ENCODE measurements at regions not wholly inside any gene's neighbourhood (a gene's known extent, or its start where the extent isn't known, plus 50 kb on each side); places are given as distances from the start of the nearest gene placed in this dataset.

GRCh38 chr2:35538796-35539195 lies 816.8 kb upstream of the CRIM1 start:
- TF ChIP-seq CTCF (IDR thresholded peaks at IDR 0.05; ENCODE audit: low read depth, low read length) = no peak
- no peak for TF ChIP-seq EZH2phosphoT487 (IDR thresholded peaks at IDR 0.05; ENCODE audit: low read depth)

Data from OCI-LY3 (cell line).